Caco-2 (cell line): ENCODE measurements at regions not wholly inside any gene's neighbourhood (a gene's known extent, or its start where the extent isn't known, plus 50 kb on each side); places are given as distances from the start of the nearest gene placed in this dataset.

Experiments used
- BruUV-seq: library from RNA; stranded (reverse); fragments of 400-500 nt; replicated peaks from 2 replicates; lab custom pipeline; 2021; lab: Mats Ljungman, UMichigan
- CTCF ChIA-PET: fragments of 300-600 bp; sonication (Branson Sonifier 250); formaldehyde crosslinking; loops from one replicate; lab custom pipeline; 2022; ENCODE audit warnings: antibody characterized with exemption; lab: Charles Lee
- POLR2A ChIA-PET: fragments of 300-600 bp; sonication (Branson Sonifier 250); formaldehyde crosslinking; loops from one replicate; lab custom pipeline; 2022; ENCODE audit warnings: antibody characterized with exemption; lab: Charles Lee
- DNase-seq, 2 experiments: peaks; one replicate each; pipeline versions ENCODE4 v3.0.0 to v3.0.0-alpha.2; 2020 to 2022
- H3K27me3 ChIP-seq: replicated peaks from 2 replicates; pipeline ENCODE4 v1.6.0; 2011; ENCODE audit warnings: low read length; ENCODE audit not compliant: control insufficient read depth, insufficient read depth
- H3K36me3 ChIP-seq: 2 replicates; pipeline ENCODE4 v1.5.1; 2011; ENCODE audit warnings: low read length; ENCODE audit not compliant: control insufficient read depth, insufficient read depth
- H3K4me1 ChIP-seq: fragments of 250-450 bp; sonication (Bioruptor Pico); 2 replicates; pipeline ENCODE4 v1.5.1; 2020; ENCODE audit warnings: mild to moderate bottlenecking
- H3K4me3 ChIP-seq: 2 replicates; pipeline ENCODE4 v1.5.1; 2011; ENCODE audit warnings: low read depth, mild to moderate bottlenecking, control low read depth, low read length
- H3K9me3 ChIP-seq: fragments of 250-450 bp; sonication (Bioruptor Pico); 2 replicates; pipeline ENCODE4 v1.5.1; 2020; ENCODE audit warnings: mild to moderate bottlenecking, moderate library complexity
- H3K27ac Mint-ChIP-seq: one replicate; pipeline ENCODE4 v1.8.0; 2022; ENCODE audit warnings: mixed read lengths; ENCODE audit not compliant: unreplicated experiment
- H3K27me3 Mint-ChIP-seq: one replicate; pipeline ENCODE4 v1.8.0; 2022; ENCODE audit warnings: mixed read lengths; ENCODE audit not compliant: insufficient read depth, unreplicated experiment
- H3K36me3 Mint-ChIP-seq: one replicate; pipeline ENCODE4 v1.8.0; 2022; ENCODE audit warnings: mild to moderate bottlenecking, mixed read lengths; ENCODE audit not compliant: insufficient read depth, unreplicated experiment
- H3K4me1 Mint-ChIP-seq: one replicate; pipeline ENCODE4 v1.8.0; 2022; ENCODE audit warnings: low read depth, mixed read lengths; ENCODE audit not compliant: unreplicated experiment
- H3K4me3 Mint-ChIP-seq: one replicate; pipeline ENCODE4 v1.8.0; 2022; ENCODE audit warnings: mild to moderate bottlenecking, moderate library complexity, mixed read lengths; ENCODE audit not compliant: unreplicated experiment
- H3K9me3 Mint-ChIP-seq: one replicate; pipeline ENCODE4 v1.8.0; 2022; ENCODE audit warnings: mixed read lengths; ENCODE audit not compliant: unreplicated experiment
- intact Hi-C: fragments of 100-400 bp; cut with micrococcal nuclease; formaldehyde crosslinking; loops from one replicate; pipeline ENCODE4 v1.10.0; 2022; ENCODE audit not compliant: unreplicated experiment
- TF ChIP-seq, protein P1 (sequence below), 2 experiments: fragments of 200-600 bp in 1 of 2; IDR thresholded peaks; 1 replicate in 1 of 2; 2 replicates in 1 of 2; pipeline versions ENCODE4 v1.5.1 to v1.8.0; 2011 to 2022; ENCODE audit warnings: antibody characterized with exemption in 1 of 2, control low read depth in 1 of 2, inconsistent platforms in 1 of 2, low read depth in 1 of 2, low read length in 1 of 2, mild to moderate bottlenecking in 1 of 2, moderate library complexity in 1 of 2; ENCODE audit not compliant: insufficient read depth in 1 of 2, severe bottlenecking in 1 of 2, unreplicated experiment in 1 of 2

DNA sequence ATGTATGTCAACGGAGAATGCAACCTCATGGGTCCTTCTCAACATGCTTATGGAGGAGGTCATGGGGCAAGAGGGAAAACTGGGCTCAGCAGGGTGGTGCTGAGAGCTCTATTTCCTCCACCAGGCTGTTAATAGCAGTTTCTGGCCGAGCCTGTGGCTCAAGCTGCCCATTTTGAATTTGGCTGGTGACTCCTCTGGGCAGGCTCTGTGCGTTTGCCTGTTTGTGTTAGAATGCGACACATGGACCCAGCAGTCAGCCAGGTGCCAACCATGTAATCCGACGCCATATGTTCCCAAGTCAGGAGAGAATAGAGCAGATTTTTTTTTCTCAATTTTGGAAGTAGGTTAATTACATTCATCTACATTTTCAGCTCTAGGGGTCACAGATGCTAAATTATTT, 387.7 kb upstream of the CLINT1 start:
- Mint-ChIP-seq H3K27me3 (peaks cover 22% of the 10 kb centered on the region), H3K27ac (no peak overlapping the region), H3K4me3 (no peak overlapping the region), H3K36me3 (no peaks in the 10 kb centered on the region), H3K4me1 (no peaks in the 10 kb centered on the region), H3K9me3 (no peaks in the 10 kb centered on the region)
- 0 out of 2 replicates have a peak, but pooled peaks cover 1% of the 10 kb centered on the region for H3K27me3 ChIP-seq
- H3K4me3 ChIP-seq: no peak overlapping the region
- intact Hi-C loops: no loop called here
- TF ChIP-seq, protein P1, sequence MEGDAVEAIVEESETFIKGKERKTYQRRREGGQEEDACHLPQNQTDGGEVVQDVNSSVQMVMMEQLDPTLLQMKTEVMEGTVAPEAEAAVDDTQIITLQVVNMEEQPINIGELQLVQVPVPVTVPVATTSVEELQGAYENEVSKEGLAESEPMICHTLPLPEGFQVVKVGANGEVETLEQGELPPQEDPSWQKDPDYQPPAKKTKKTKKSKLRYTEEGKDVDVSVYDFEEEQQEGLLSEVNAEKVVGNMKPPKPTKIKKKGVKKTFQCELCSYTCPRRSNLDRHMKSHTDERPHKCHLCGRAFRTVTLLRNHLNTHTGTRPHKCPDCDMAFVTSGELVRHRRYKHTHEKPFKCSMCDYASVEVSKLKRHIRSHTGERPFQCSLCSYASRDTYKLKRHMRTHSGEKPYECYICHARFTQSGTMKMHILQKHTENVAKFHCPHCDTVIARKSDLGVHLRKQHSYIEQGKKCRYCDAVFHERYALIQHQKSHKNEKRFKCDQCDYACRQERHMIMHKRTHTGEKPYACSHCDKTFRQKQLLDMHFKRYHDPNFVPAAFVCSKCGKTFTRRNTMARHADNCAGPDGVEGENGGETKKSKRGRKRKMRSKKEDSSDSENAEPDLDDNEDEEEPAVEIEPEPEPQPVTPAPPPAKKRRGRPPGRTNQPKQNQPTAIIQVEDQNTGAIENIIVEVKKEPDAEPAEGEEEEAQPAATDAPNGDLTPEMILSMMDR (IDR thresholded peaks at IDR 0.05; ENCODE audit: insufficient read depth in 1 of 2, low read depth in 1 of 2, low read length in 1 of 2, severe bottlenecking in 1 of 2, unreplicated experiment in 1 of 2): no peak
- no peaks in the 10 kb centered on the region for H3K4me1 ChIP-seq
- ChIA-PET POLR2A (no interaction called here), CTCF (no interaction called here)
- no peak for DNase-seq
- H3K36me3 ChIP-seq: no peaks in the 10 kb centered on the region
- BruUV-seq: no TSS peak
- no peaks in the 10 kb centered on the region for H3K9me3 ChIP-seq

DNA sequence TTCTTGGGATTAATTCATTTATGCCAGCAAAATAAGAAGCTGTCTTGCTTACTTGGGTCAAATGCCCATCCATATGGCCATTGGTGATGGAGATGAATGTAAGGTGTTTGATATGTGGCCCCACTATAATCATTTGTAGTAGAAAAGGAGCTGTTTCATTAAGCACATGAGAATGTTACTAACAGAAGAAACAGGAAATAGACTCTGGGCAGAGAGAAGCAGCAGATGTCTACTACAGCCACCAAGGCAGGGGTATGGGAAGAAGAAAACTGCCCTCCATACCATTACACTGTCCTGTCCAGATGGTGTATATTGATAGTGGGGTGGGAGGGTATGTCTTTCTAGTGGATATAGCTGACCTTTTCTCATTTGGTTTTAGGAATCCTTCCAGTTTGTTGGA, 386.6 kb upstream of the CLINT1 start:
- Histone ChIP-seq H3K4me3 (no peak overlapping the region), H3K36me3 (no peaks in the 10 kb centered on the region), H3K9me3 (no peaks in the 10 kb centered on the region), H3K4me1 (no peaks in the 10 kb centered on the region), H3K27me3 (0 out of 2 replicates have a peak, but pooled peaks cover 1% of the 10 kb centered on the region)
- Mint-ChIP-seq H3K36me3 (no peaks in the 10 kb centered on the region), H3K4me1 (no peaks in the 10 kb centered on the region), H3K27ac (no peak overlapping the region), H3K4me3 (no peak overlapping the region), H3K9me3 (no peaks in the 10 kb centered on the region), H3K27me3 (peaks cover 19% of the 10 kb centered on the region)
- intact Hi-C loops: no loop called here
- POLR2A ChIA-PET: no interaction called here
- DNase-seq: no peak
- BruUV-seq: no TSS peak
- TF ChIP-seq, protein P1 (IDR thresholded peaks at IDR 0.05; ENCODE audit: insufficient read depth in 1 of 2, low read depth in 1 of 2, low read length in 1 of 2, severe bottlenecking in 1 of 2, unreplicated experiment in 1 of 2): no peak
- CTCF ChIA-PET: no interaction called here

DNA sequence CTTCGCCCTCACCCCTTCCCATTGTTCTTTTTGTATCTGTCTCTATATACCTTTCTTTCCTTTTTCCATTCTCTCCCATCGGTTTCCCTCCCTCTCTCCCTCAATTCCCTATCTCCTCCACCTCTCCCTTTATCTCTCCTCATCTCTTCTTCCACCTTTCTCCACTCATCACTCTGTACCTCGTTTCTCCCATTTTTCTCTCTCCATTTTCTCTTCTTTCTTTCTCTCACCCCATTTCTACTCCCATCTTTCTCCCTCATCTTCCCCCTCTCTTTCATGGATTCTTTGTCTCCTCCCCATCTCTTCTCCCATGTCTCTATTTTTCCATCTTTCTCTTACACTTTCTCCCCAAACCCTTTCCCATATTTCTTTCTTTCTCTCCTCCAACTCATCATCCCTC, 385.9 kb upstream of the CLINT1 start:
- TF ChIP-seq, protein P1 (IDR thresholded peaks at IDR 0.05; ENCODE audit: insufficient read depth in 1 of 2, low read depth in 1 of 2, low read length in 1 of 2, severe bottlenecking in 1 of 2, unreplicated experiment in 1 of 2): no peak
- intact Hi-C loops: no loop called here
- Mint-ChIP-seq H3K36me3 (no peaks in the 10 kb centered on the region), H3K9me3 (no peaks in the 10 kb centered on the region), H3K4me3 (no peak overlapping the region), H3K27me3 (peaks cover 22% of the 10 kb centered on the region), H3K27ac (no peak overlapping the region), H3K4me1 (no peaks in the 10 kb centered on the region)
- CTCF ChIA-PET: no interaction called here
- no peak for DNase-seq
- Histone ChIP-seq H3K9me3 (no peaks in the 10 kb centered on the region), H3K36me3 (no peaks in the 10 kb centered on the region), H3K27me3 (0 out of 2 replicates have a peak, but pooled peaks cover 1% of the 10 kb centered on the region), H3K4me1 (no peaks in the 10 kb centered on the region), H3K4me3 (no peak overlapping the region)
- POLR2A ChIA-PET: no interaction called here
- no TSS peak for BruUV-seq
